ENCODE measurements at regions not wholly inside any gene's neighbourhood (a gene's known extent, or its start where the extent isn't known, plus 50 kb on each side); places are given as distances from the start of the nearest gene placed in this dataset.

- TF ChIP-seq CTCF (conservative IDR thresholded peaks at IDR 0.05; ENCODE audit: low read length) (no peak), EZH2phosphoT487 (IDR thresholded peaks at IDR 0.05; ENCODE audit: borderline replicate concordance, low read depth, low read length) (no peak)
Measured at GRCh38 chrX:135643916-135644315, 69.5 kb upstream of the CT45A1 start.
